ENCODE measurements at regions not wholly inside any gene's neighbourhood (a gene's known extent, or its start where the extent isn't known, plus 50 kb on each side); places are given as distances from the start of the nearest gene placed in this dataset.

DNA sequence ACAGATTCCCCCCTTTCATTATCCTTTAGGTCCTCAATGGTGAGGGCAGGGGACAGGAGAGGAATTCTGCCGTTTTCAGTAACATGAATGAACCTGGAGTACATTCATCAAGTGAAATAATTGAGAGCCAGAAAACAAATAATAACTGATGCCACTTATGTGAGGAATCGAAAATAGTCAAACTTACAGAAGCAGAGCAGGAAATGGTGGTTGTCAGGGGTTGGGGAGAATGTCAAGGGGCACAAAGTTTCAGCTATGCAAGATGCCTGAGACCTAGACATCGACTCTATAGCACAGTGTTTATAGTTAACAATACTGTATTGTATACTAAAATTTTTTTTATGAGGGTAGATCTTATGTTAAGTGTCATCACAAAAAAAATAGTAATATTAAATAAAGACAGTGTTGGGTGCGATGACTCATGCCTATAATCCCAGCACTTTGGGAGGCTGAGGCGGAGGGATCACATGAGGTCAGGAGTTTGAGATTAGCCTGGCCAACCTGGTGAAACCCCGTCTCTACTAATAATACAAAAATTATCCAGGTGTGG lies 1219.8 kb downstream of the GATA3 start:
- DNase-seq (ENCODE audit: low spot score) = no peak
- no peaks in the 10 kb centered on the region for H3K9me3 ChIP-seq
- 69% methylated on average over 6 of the region's 6 CpGs for WGBS
- no peaks in the 10 kb centered on the region for H3K4me1 ChIP-seq (replicated peaks)
- no peaks in the 10 kb centered on the region for H3K36me3 ChIP-seq
- no peaks in the 10 kb centered on the region for H3K27me3 ChIP-seq (replicated peaks; ENCODE audit: insufficient read depth)
- H3K4me3 ChIP-seq = no peak overlapping the region
- H3K27ac ChIP-seq = no peak overlapping the region
- intact Hi-C loops (cut with DNase I) = no loop called here
- TF ChIP-seq POLR2A (IDR thresholded peaks at IDR 0.05) = no peak
- TF ChIP-seq POLR2AphosphoS5 (IDR thresholded peaks at IDR 0.05) = no peak
- TF ChIP-seq CTCF (IDR thresholded peaks at IDR 0.05) = no peak

GRCh38 chr10:9275861-9276260 lies 1221.4 kb downstream of the GATA3 start:
- Histone ChIP-seq H3K27me3 (replicated peaks; ENCODE audit: insufficient read depth) (no peaks in the 10 kb centered on the region), H3K27ac (no peak overlapping the region), H3K36me3 (no peaks in the 10 kb centered on the region), H3K4me1 (replicated peaks) (no peaks in the 10 kb centered on the region), H3K9me3 (no peaks in the 10 kb centered on the region), H3K4me3 (no peak overlapping the region)
- TF ChIP-seq CTCF (IDR thresholded peaks at IDR 0.05) = no peak
- no peak for TF ChIP-seq POLR2AphosphoS5 (IDR thresholded peaks at IDR 0.05)
- no peak for TF ChIP-seq POLR2A (IDR thresholded peaks at IDR 0.05)
- 71% methylated on average over 2 of the region's 2 CpGs for WGBS
- no peak for DNase-seq (ENCODE audit: low spot score)
- intact Hi-C loops (cut with DNase I) = no loop called here

DNA sequence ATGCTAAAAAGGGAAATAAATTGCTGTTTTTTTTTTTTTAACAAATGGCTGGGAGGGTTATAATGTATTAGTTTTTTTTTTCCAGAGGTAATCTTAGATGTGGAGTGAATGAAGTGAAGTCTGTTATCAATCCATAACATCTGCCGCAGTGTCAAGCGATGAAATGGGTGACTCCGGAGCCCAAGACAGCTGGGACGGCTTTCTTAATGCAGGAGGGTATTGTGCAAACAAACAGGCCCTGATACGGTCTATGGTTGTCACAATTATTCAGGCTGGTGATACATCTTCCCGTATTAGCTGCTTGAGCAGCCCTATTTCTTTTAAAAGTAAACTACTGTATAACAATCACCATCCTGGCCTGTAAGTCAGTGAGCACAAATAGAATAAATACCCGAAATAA lies 1231.2 kb downstream of the GATA3 start:
- Histone ChIP-seq H3K4me3 (no peak overlapping the region), H3K36me3 (no peaks in the 10 kb centered on the region), H3K27ac (no peak overlapping the region), H3K27me3 (replicated peaks; ENCODE audit: insufficient read depth) (no peaks in the 10 kb centered on the region), H3K9me3 (no peaks in the 10 kb centered on the region), H3K4me1 (replicated peaks) (no peaks in the 10 kb centered on the region)
- no peak for DNase-seq (ENCODE audit: low spot score)
- no peak for TF ChIP-seq POLR2AphosphoS5 (IDR thresholded peaks at IDR 0.05)
- TF ChIP-seq CTCF (IDR thresholded peaks at IDR 0.05) = no peak
- TF ChIP-seq POLR2A (IDR thresholded peaks at IDR 0.05) = no peak
- intact Hi-C loops (cut with DNase I) = no loop called here
- WGBS = 51% methylated on average over 7 of the region's 7 CpGs

DNA sequence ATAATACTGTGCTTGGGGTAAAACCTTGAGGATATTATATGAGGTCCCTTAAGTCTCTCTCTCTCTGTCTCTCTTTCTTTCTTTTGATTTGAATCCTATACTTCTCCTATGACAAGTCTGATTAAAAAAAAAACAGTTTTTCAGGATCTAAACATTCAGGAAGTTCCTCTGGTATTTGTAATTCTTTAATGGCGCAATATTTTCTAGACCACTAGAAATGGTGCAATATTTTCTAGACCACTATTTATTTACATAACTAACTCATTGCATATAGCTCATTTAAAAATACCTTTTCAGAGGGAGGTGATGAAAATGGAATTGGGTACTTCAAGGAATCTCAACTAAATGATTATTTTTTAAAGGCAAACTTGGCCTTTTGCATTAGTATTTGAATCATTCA lies 1235.3 kb downstream of the GATA3 start:
- no peaks in the 10 kb centered on the region for H3K4me1 ChIP-seq (replicated peaks)
- no peak overlapping the region for H3K4me3 ChIP-seq
- H3K9me3 ChIP-seq = no peaks in the 10 kb centered on the region
- TF ChIP-seq CTCF (IDR thresholded peaks at IDR 0.05) = no peak
- TF ChIP-seq POLR2AphosphoS5 (IDR thresholded peaks at IDR 0.05) = no peak
- TF ChIP-seq POLR2A (IDR thresholded peaks at IDR 0.05) = no peak
- intact Hi-C loops (cut with DNase I) = no loop called here
- DNase-seq (ENCODE audit: low spot score) = no peak
- no peak overlapping the region for H3K27ac ChIP-seq
- H3K27me3 ChIP-seq (replicated peaks; ENCODE audit: insufficient read depth) = no peaks in the 10 kb centered on the region
- no peaks in the 10 kb centered on the region for H3K36me3 ChIP-seq
- 98% methylated on average over 1 of the region's 1 CpG for WGBS

GRCh38 chr10:9291081-9291480 lies 1236.6 kb downstream of the GATA3 start:
- intact Hi-C loops (cut with DNase I) = no loop called here
- no peaks in the 10 kb centered on the region for H3K36me3 ChIP-seq
- peaks cover 3% of the 10 kb centered on the region for H3K27me3 ChIP-seq (replicated peaks; ENCODE audit: insufficient read depth)
- no peak for TF ChIP-seq POLR2A (IDR thresholded peaks at IDR 0.05)
- no peak for TF ChIP-seq POLR2AphosphoS5 (IDR thresholded peaks at IDR 0.05)
- TF ChIP-seq CTCF (IDR thresholded peaks at IDR 0.05) = no peak
- 75% methylated on average over 1 of the region's 1 CpG for WGBS
- no peak overlapping the region for H3K27ac ChIP-seq
- H3K9me3 ChIP-seq = no peaks in the 10 kb centered on the region
- no peaks in the 10 kb centered on the region for H3K4me1 ChIP-seq (replicated peaks)
- no peak for DNase-seq (ENCODE audit: low spot score)
- H3K4me3 ChIP-seq = no peak overlapping the region
